Caco-2 (cell line): ENCODE measurements at regions not wholly inside any gene's neighbourhood (a gene's known extent, or its start where the extent isn't known, plus 50 kb on each side); places are given as distances from the start of the nearest gene placed in this dataset.

ENCODE experiments used
- BruUV-seq: library from RNA; stranded (reverse); fragments of 400-500 nt; replicated peaks from 2 replicates; lab custom pipeline; 2021; lab: Mats Ljungman, UMichigan
- CTCF ChIA-PET: fragments of 300-600 bp; sonication (Branson Sonifier 250); formaldehyde crosslinking; loops from one replicate; lab custom pipeline; 2022; ENCODE audit warnings: antibody characterized with exemption; lab: Charles Lee
- POLR2A ChIA-PET: fragments of 300-600 bp; sonication (Branson Sonifier 250); formaldehyde crosslinking; loops from one replicate; lab custom pipeline; 2022; ENCODE audit warnings: antibody characterized with exemption; lab: Charles Lee
- DNase-seq, 2 experiments: peaks; one replicate each; pipeline versions ENCODE4 v3.0.0 to v3.0.0-alpha.2; 2020 to 2022
- H3K27me3 ChIP-seq: replicated peaks from 2 replicates; pipeline ENCODE4 v1.6.0; 2011; ENCODE audit warnings: low read length; ENCODE audit not compliant: control insufficient read depth, insufficient read depth
- H3K36me3 ChIP-seq: 2 replicates; pipeline ENCODE4 v1.5.1; 2011; ENCODE audit warnings: low read length; ENCODE audit not compliant: control insufficient read depth, insufficient read depth
- H3K4me1 ChIP-seq: fragments of 250-450 bp; sonication (Bioruptor Pico); 2 replicates; pipeline ENCODE4 v1.5.1; 2020; ENCODE audit warnings: mild to moderate bottlenecking
- H3K4me3 ChIP-seq: 2 replicates; pipeline ENCODE4 v1.5.1; 2011; ENCODE audit warnings: low read depth, mild to moderate bottlenecking, control low read depth, low read length
- H3K9me3 ChIP-seq: fragments of 250-450 bp; sonication (Bioruptor Pico); 2 replicates; pipeline ENCODE4 v1.5.1; 2020; ENCODE audit warnings: mild to moderate bottlenecking, moderate library complexity
- H3K27ac Mint-ChIP-seq: one replicate; pipeline ENCODE4 v1.8.0; 2022; ENCODE audit warnings: mixed read lengths; ENCODE audit not compliant: unreplicated experiment
- H3K27me3 Mint-ChIP-seq: one replicate; pipeline ENCODE4 v1.8.0; 2022; ENCODE audit warnings: mixed read lengths; ENCODE audit not compliant: insufficient read depth, unreplicated experiment
- H3K36me3 Mint-ChIP-seq: one replicate; pipeline ENCODE4 v1.8.0; 2022; ENCODE audit warnings: mild to moderate bottlenecking, mixed read lengths; ENCODE audit not compliant: insufficient read depth, unreplicated experiment
- H3K4me1 Mint-ChIP-seq: one replicate; pipeline ENCODE4 v1.8.0; 2022; ENCODE audit warnings: low read depth, mixed read lengths; ENCODE audit not compliant: unreplicated experiment
- H3K4me3 Mint-ChIP-seq: one replicate; pipeline ENCODE4 v1.8.0; 2022; ENCODE audit warnings: mild to moderate bottlenecking, moderate library complexity, mixed read lengths; ENCODE audit not compliant: unreplicated experiment
- H3K9me3 Mint-ChIP-seq: one replicate; pipeline ENCODE4 v1.8.0; 2022; ENCODE audit warnings: mixed read lengths; ENCODE audit not compliant: unreplicated experiment
- intact Hi-C: fragments of 100-400 bp; cut with micrococcal nuclease; formaldehyde crosslinking; loops from one replicate; pipeline ENCODE4 v1.10.0; 2022; ENCODE audit not compliant: unreplicated experiment
- TF ChIP-seq, protein P1 (sequence below), 2 experiments: fragments of 200-600 bp in 1 of 2; IDR thresholded peaks; 1 replicate in 1 of 2; 2 replicates in 1 of 2; pipeline versions ENCODE4 v1.5.1 to v1.8.0; 2011 to 2022; ENCODE audit warnings: antibody characterized with exemption in 1 of 2, control low read depth in 1 of 2, inconsistent platforms in 1 of 2, low read depth in 1 of 2, low read length in 1 of 2, mild to moderate bottlenecking in 1 of 2, moderate library complexity in 1 of 2; ENCODE audit not compliant: insufficient read depth in 1 of 2, severe bottlenecking in 1 of 2, unreplicated experiment in 1 of 2

DNA sequence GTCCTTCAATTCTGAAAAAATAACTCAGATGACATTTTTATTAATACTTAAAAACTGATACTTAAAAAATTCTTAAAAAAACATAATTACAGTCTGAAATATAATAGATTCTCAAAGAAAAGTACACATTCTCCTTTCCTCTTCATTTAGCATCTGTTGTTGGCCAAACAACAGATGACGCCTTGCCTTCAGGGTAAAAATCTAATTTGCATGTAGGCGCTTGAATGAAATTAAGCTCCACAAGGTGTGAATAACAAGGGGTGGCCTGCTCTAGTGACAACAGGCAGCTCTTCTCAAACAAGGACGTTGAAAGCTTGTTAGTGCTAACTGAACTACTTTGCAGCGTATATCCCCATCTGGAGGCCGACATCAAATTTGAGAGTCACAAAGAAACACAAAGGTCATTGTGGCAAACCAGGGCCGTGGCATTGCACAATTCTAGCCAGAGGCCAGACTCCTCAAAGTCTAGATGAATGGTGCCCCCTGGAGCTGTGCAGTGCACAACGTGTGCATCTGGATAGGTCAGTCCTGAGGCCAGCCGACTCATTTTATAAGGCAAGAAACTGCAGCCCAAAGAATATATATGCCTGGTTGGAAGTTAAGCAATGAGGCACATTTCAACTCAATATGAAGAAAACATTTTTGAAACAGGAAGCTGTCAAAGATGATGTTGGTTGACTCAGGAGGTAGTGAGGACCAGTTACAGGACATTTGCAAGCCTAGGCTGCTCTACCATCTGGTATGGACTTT is 459.2 kb upstream of the RUNX1 start:
- POLR2A ChIA-PET, result no interaction called here
- TF ChIP-seq, protein P1, sequence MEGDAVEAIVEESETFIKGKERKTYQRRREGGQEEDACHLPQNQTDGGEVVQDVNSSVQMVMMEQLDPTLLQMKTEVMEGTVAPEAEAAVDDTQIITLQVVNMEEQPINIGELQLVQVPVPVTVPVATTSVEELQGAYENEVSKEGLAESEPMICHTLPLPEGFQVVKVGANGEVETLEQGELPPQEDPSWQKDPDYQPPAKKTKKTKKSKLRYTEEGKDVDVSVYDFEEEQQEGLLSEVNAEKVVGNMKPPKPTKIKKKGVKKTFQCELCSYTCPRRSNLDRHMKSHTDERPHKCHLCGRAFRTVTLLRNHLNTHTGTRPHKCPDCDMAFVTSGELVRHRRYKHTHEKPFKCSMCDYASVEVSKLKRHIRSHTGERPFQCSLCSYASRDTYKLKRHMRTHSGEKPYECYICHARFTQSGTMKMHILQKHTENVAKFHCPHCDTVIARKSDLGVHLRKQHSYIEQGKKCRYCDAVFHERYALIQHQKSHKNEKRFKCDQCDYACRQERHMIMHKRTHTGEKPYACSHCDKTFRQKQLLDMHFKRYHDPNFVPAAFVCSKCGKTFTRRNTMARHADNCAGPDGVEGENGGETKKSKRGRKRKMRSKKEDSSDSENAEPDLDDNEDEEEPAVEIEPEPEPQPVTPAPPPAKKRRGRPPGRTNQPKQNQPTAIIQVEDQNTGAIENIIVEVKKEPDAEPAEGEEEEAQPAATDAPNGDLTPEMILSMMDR (IDR thresholded peaks at IDR 0.05; ENCODE audit: insufficient read depth in 1 of 2, low read depth in 1 of 2, low read length in 1 of 2, severe bottlenecking in 1 of 2, unreplicated experiment in 1 of 2), result peak; percentile 32 to 48
- intact Hi-C loops, result loop anchor here (1.0 kb wide), 1 partner anchor 763 kb away; no protein-coding TSS in a partner anchor
- Mint-ChIP-seq H3K9me3 (no peaks in the 10 kb centered on the region), H3K27me3 (peaks cover 2% of the 10 kb centered on the region), H3K4me3 (no peak overlapping the region), H3K36me3 (no peaks in the 10 kb centered on the region), H3K27ac (no peak overlapping the region), H3K4me1 (peaks cover 14% of the 10 kb centered on the region)
- no peaks in the 10 kb centered on the region for H3K27me3 ChIP-seq
- no peaks in the 10 kb centered on the region for H3K36me3 ChIP-seq
- no peak overlapping the region for H3K4me3 ChIP-seq
- CTCF ChIA-PET, result interaction anchor here (0.6 to 1.7 kb wide), 8 partner anchors 108 to 763 kb away, joined by 3 to 8 read pairs (median 4); no protein-coding TSS in a partner anchor
- peaks cover 16% of the 10 kb centered on the region for H3K4me1 ChIP-seq
- BruUV-seq, result no TSS peak
- no peaks in the 10 kb centered on the region for H3K9me3 ChIP-seq
- peak; percentile 69 to 71 for DNase-seq

DNA sequence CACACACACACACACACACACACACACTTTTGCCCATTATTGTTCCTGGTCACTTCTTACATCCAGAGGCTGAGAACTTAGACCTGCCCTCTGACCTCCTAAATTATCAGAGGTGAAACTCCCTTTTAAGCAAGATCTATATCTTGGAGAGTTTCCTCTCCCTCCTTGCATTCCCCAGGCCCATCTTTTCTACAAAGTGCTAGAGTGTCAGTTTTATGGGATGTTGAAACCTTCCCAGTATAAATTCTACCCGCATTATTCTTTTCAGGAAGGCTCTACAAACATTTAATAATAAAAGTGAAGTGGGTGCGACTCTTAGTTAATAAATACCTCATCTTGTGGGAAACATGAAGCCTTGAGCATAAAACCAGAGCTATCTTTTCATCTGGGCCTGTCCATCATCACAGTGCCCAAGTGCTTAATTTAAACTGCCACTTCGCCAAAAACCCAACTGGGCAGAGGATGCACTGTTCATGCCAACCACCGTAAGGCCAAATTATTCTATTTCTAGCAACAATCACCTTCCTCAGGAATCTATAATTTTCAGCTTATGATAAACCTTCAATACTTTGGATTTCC is 458.2 kb upstream of the RUNX1 start:
- H3K27ac Mint-ChIP-seq, result no peak overlapping the region

DNA sequence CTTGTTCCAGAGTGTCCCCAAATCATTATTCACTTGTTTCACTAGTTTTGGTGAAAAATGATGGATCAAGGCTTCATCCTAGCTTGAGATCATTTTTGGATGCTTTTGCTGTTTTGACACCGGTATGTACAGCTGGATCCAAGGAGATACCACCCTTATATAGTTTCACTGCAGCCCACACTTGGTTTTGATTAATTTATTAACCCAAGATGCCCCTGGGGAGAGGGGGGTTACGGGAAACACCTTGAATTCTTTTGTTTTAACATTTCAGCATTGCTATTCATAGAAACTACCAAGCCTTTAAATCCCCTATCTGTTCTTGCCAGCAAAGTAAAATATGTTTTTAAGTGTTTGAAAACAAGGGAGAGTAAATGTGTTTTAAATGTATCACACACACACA is 457.7 kb upstream of the RUNX1 start:
- Mint-ChIP-seq H3K27me3 (peaks cover 2% of the 10 kb centered on the region), H3K27ac (no peak overlapping the region), H3K9me3 (no peaks in the 10 kb centered on the region), H3K4me3 (no peak overlapping the region), H3K36me3 (no peaks in the 10 kb centered on the region), H3K4me1 (peaks cover 9% of the 10 kb centered on the region)
- Histone ChIP-seq H3K27me3 (no peaks in the 10 kb centered on the region), H3K9me3 (no peaks in the 10 kb centered on the region), H3K4me1 (peaks cover 16% of the 10 kb centered on the region), H3K36me3 (no peaks in the 10 kb centered on the region), H3K4me3 (no peak overlapping the region)
- BruUV-seq, result no TSS peak
- POLR2A ChIA-PET, result no interaction called here
- CTCF ChIA-PET, result interaction anchor here (0.6 kb wide), 1 partner anchor 282 kb away, joined by 6 read pairs; no protein-coding TSS in a partner anchor
- TF ChIP-seq, protein P1 (IDR thresholded peaks at IDR 0.05; ENCODE audit: insufficient read depth in 1 of 2, low read depth in 1 of 2, low read length in 1 of 2, severe bottlenecking in 1 of 2, unreplicated experiment in 1 of 2), result no peak
- no peak for DNase-seq
- intact Hi-C loops, result no loop called here

More for the DNA sequence above, 458.2 kb upstream of the RUNX1 start:
- peaks cover 14% of the 10 kb centered on the region for H3K4me1 Mint-ChIP-seq
- H3K4me3 Mint-ChIP-seq, result no peak overlapping the region
- TF ChIP-seq, protein P1 (IDR thresholded peaks at IDR 0.05; ENCODE audit: insufficient read depth in 1 of 2, low read depth in 1 of 2, low read length in 1 of 2, severe bottlenecking in 1 of 2, unreplicated experiment in 1 of 2), result no peak
- no peaks in the 10 kb centered on the region for H3K9me3 Mint-ChIP-seq
- no peak for DNase-seq
- no peaks in the 10 kb centered on the region for H3K36me3 ChIP-seq
- peaks cover 2% of the 10 kb centered on the region for H3K27me3 Mint-ChIP-seq
- ChIA-PET POLR2A (no interaction called here), CTCF (interaction anchor here (0.6 to 1.7 kb wide), 2 partner anchors 281 to 762 kb away, joined by 6 to 8 read pairs; no protein-coding TSS in a partner anchor)
- no peaks in the 10 kb centered on the region for H3K9me3 ChIP-seq
- H3K27me3 ChIP-seq, result no peaks in the 10 kb centered on the region
- no peaks in the 10 kb centered on the region for H3K36me3 Mint-ChIP-seq
- peaks cover 16% of the 10 kb centered on the region for H3K4me1 ChIP-seq
- H3K4me3 ChIP-seq, result no peak overlapping the region
- intact Hi-C loops, result no loop called here
- BruUV-seq, result no TSS peak
